ENCODE measurements at regions not wholly inside any gene's neighbourhood (a gene's known extent, or its start where the extent isn't known, plus 50 kb on each side); places are given as distances from the start of the nearest gene placed in this dataset.
"Not testable (repeated sequence)": the region's sequence is repeated elsewhere in the genome, so short reads cannot be mapped to it uniquely, and the experiment has no call there.

- TF ChIP-seq CTCF (conservative IDR thresholded peaks at IDR 0.05; ENCODE audit: low read depth in 2 of 2); POLR2AphosphoS5 (IDR thresholded peaks at IDR 0.05; ENCODE audit: low read depth); REST (IDR thresholded peaks at IDR 0.05; ENCODE audit: unreplicated experiment); EZH2 (IDR thresholded peaks at IDR 0.05; ENCODE audit: low read depth, unreplicated experiment); CREB1 (CRISPR knock-in tag; IDR thresholded peaks at IDR 0.05; ENCODE audit: low read depth); EZH2phosphoT487 (IDR thresholded peaks at IDR 0.05; ENCODE audit: unreplicated experiment): not testable (repeated sequence)
Measured at GRCh38 chr14:81623771-81624396, 90.2 kb upstream of the SEL1L start.

All from GM23338 (cell line).